HepG2 (cell line): ENCODE measurements at regions not wholly inside any gene's neighbourhood (a gene's known extent, or its start where the extent isn't known, plus 50 kb on each side); places are given as distances from the start of the nearest gene placed in this dataset.

Source experiments
- USF2 ChIP-seq, 2 experiments: sonication (generic) in 1 of 2; formaldehyde crosslinking in 1 of 2; IDR thresholded peaks; 2 replicates each; pipeline versions ENCODE4 v1.5.1 to v1.6.1; 2011 to 2020; ENCODE audit warnings: borderline replicate concordance in 1 of 2, low read depth in 1 of 2, low read length in 1 of 2, mild to moderate bottlenecking in 1 of 2, missing genetic modification reagents in 1 of 2, moderate library complexity in 1 of 2
- ZNF883 ChIP-seq: sonication (generic); formaldehyde crosslinking; IDR thresholded peaks from 2 replicates; pipeline ENCODE4 v1.5.1; 2020; ENCODE audit warnings: mild to moderate bottlenecking, missing genetic modification reagents; ENCODE audit errors: not compliant biosample characterization
- TF ChIP-seq, protein P1 (sequence below), 2 experiments: sonication (generic) in 1 of 2; formaldehyde crosslinking in 1 of 2; IDR thresholded peaks; 2 replicates each; pipeline versions ENCODE4 v1.4.0 to v1.6.1; 2018 to 2020; ENCODE audit warnings: missing genetic modification reagents in 2 of 2, borderline replicate concordance in 1 of 2, low read depth in 1 of 2, mild to moderate bottlenecking in 1 of 2, missing biosample characterization in 1 of 2

DNA sequence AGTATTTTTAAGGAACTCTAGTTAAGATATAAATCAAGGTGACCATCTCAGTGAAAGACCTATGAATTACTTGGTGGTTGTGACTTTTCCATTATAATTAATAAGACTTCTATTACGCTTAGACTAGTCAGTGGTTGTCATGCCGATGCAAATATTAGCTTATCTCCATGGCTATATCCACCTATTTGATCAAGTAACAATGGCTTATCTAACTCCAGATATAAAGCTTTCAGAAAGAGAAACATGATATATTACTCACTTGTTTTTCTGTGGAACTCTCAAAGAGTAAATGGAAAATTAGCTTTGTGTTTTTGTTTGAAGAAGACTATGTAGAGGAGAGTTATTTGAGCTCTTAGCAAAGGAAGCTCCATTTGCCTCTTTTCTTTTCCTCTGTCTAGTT lies 323.8 kb upstream of the DCN start:
- TF ChIP-seq ZNF883 (no peak), USF2 (IDR thresholded peaks at IDR 0.05; ENCODE audit: low read depth, low read length) (no peak), USF2 (CRISPR knock-in tag; IDR thresholded peaks at IDR 0.05; ENCODE audit: borderline replicate concordance) (no peak)
- TF ChIP-seq, protein P1, sequence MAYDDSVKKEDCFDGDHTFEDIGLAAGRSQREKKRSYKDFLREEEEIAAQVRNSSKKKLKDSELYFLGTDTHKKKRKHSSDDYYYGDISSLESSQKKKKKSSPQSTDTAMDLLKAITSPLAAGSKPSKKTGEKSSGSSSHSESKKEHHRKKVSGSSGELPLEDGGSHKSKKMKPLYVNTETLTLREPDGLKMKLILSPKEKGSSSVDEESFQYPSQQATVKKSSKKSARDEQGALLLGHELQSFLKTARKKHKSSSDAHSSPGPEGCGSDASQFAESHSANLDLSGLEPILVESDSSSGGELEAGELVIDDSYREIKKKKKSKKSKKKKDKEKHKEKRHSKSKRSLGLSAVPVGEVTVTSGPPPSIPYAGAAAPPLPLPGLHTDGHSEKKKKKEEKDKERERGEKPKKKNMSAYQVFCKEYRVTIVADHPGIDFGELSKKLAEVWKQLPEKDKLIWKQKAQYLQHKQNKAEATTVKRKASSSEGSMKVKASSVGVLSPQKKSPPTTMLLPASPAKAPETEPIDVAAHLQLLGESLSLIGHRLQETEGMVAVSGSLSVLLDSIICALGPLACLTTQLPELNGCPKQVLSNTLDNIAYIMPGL (CRISPR knock-in tag; IDR thresholded peaks at IDR 0.05; ENCODE audit: borderline replicate concordance in 1 of 2, low read depth in 1 of 2), result no peak
